GM12872 (cell line): ENCODE measurements at regions not wholly inside any gene's neighbourhood (a gene's known extent, or its start where the extent isn't known, plus 50 kb on each side); places are given as distances from the start of the nearest gene placed in this dataset.

Experiments used
- TF ChIP-seq, protein P1 (sequence below): IDR thresholded peaks from 3 replicates; pipeline ENCODE4 v1.5.1; 2011; ENCODE audit warnings: low read depth, mild to moderate bottlenecking, low read length, moderate library complexity; ENCODE audit not compliant: insufficient read depth

DNA sequence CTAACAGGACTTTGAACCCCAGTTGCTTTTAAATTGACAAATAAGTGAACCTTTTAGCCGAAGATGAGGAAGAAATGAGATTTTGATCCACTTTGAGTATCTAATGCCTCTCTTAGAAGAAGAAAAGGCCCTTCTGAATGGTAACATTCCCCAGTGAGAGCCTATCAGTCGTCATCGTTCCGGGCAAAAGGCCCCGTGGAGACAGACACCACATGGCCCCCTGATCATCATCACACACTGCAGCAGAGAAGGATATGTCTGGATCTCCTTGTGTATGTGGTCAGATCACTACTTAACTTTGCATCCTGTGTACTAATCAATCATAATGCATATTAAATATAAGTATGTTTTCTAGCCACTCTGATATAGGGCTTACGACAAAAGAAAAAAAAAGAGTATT lies 87.3 kb upstream of the SMYD2 start:
- TF ChIP-seq, protein P1, sequence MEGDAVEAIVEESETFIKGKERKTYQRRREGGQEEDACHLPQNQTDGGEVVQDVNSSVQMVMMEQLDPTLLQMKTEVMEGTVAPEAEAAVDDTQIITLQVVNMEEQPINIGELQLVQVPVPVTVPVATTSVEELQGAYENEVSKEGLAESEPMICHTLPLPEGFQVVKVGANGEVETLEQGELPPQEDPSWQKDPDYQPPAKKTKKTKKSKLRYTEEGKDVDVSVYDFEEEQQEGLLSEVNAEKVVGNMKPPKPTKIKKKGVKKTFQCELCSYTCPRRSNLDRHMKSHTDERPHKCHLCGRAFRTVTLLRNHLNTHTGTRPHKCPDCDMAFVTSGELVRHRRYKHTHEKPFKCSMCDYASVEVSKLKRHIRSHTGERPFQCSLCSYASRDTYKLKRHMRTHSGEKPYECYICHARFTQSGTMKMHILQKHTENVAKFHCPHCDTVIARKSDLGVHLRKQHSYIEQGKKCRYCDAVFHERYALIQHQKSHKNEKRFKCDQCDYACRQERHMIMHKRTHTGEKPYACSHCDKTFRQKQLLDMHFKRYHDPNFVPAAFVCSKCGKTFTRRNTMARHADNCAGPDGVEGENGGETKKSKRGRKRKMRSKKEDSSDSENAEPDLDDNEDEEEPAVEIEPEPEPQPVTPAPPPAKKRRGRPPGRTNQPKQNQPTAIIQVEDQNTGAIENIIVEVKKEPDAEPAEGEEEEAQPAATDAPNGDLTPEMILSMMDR, result no peak

DNA sequence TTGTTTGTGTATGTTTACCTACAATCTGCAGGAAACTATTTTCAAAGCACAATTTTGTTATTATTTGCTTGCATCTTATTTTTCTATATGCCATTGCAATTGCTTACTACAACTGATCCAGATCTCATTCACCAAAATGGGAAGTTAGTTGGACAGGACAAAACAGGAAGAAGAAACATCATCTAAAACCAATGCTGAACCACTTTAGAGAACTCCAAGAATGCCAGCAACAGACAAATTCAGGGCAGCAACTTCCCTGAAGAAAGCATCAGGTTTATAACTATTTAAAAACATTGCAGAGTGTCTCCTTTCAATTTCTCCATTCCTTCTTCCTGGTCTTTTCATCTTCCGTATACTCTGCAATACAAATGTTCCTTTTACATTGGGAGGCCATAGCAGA lies 82.4 kb upstream of the SMYD2 start:
- TF ChIP-seq, protein P1, result no peak

DNA sequence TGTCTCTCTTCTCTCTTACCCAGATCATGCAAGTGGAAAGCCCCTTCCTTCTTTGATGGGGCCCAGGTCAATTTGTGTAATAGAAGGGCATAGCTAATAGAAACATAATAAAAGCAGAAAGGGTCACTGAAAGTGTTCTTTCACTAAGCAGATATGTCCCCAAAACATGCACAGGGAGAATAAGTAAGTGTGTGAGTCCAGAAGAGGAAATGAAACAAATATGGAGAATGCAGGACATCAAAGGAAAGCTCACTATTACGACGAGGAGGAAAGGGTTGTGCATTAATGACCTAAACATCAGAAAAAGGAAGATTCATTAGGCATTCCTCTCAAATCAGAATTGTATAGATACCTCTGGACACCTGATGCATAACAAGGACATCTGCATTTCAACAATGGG lies 81.4 kb upstream of the SMYD2 start:
- TF ChIP-seq, protein P1, result no peak

DNA sequence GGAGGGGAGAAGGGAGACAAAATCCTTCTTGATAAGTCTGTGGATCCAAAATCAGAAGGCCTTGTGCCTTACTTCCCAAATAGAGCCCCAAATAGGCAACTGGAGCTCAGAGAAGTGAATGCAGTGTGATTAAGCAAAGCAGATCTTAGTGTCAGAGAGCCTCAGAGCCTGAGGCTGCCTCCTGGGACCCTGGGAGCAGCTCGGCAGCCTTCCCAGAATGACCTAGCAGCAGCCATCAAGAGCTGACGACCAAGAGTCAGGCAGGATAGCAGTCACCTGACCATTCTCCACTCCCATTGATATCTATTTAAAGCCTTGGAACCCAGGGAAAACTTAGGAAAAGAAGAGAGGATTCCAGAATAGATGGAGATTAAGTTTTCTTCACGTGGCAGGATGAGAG lies 78.0 kb upstream of the SMYD2 start:
- TF ChIP-seq, protein P1, result no peak

DNA sequence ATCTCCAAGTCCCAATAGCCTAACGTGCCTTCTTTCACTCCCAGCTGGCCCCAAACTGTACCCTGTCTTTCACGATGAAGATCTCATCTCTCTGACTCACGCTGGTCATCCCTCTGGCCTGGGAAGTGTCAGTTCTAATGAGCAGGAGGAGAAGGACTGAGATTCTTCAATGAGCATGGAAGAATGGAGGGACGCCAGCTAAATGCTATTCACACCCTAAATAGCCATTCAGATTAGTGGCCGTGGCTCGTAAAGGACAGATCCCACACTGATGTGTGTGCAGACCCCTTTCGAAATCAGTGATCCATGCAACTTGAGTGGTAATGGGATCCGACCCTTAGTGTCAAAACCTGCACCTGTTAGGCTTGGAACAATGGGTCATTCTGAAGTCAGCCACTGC lies 75.9 kb upstream of the SMYD2 start:
- TF ChIP-seq, protein P1, result no peak

DNA sequence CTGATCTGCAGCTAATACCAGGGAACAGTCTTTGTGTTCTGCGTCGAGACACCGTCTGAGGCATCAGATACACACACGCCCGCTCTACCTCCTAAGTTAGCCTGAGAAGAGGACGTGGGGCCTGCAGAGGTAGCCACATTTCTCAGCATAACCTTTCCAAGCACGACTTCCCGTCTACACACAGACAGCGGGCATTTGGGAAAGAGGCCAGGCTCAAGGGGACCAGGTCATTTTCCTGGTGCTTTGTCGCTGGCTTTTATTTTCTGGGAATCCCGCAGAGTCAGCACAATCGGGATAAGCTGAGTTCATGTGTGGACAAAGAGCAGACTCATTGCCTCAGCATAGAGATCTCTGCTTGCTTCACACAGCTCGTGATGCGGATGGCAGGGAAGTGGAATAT lies 72.5 kb upstream of the SMYD2 start:
- TF ChIP-seq, protein P1, result no peak

DNA sequence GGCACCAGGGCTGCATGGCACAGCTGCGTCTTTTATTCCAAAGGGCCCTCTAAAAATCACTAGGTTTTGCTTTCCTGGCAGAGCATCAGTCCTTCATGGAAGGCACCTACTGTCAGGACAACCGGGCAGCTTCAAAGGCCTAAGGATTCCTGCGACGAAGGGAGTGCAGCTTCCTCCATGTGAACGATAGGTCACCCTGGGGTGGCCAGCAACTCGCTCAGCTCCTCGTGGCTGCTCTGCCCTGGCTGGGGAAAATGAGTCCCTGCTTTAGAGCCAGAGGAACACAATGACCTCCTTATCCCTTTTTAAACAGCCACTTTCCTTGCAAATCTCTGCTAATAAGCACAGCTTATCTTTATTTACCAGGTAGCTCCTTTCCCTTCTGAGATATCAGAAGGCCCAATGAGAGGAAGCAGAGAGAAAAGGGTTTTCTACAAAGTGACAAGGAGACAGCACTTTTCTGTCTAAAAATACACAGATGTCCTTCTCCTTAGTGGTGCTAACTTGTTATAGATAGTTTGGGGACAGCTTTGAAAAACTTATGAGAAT lies 71.6 kb upstream of the SMYD2 start:
- TF ChIP-seq, protein P1, result no peak

DNA sequence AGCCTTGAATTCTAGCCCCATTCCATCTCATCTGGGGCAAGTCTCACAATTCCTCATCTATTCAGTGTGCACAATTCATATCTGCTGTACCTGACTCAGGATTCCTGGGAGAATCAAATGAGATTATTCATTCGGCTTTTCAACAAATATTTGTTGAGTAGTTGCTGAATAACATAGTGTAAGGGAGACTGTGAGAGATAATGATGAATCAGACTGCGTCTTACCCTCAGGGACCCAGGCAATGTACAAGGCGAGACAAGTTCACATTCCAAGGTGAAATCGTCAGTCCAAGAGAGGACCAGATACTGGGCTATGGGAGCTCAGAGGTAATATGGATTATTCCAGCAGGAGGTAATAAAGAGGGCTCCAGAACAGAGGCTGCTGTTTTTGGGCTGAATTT lies 67.8 kb upstream of the SMYD2 start:
- TF ChIP-seq, protein P1, result no peak
